Ammon's horn (tissue), 1 donor: ENCODE measurements at regions not wholly inside any gene's neighbourhood (a gene's known extent, or its start where the extent isn't known, plus 50 kb on each side); places are given as distances from the start of the nearest gene placed in this dataset.

Source experiments
- DNase-seq: peaks from one replicate; pipeline ENCODE4 v3.0.0-alpha.2; 2016; ENCODE audit warnings: low spot score

DNA sequence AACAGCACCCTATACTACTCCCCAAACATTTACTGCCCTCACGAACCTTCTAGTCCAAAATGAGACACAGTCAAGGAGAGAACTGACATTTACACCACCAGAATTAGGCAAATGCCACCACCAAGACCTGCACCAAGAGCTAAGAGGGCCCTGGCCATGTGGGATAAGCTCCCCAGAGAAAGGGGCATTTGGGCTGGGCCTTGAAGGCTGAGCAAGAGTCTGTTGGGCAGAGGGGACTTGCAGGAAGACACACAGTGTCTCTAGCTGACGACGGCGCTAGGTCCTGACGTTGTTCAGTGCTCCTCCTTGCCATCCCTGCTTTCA is 326.4 kb upstream of the ZMIZ1 start:
- DNase-seq: no peak

DNA sequence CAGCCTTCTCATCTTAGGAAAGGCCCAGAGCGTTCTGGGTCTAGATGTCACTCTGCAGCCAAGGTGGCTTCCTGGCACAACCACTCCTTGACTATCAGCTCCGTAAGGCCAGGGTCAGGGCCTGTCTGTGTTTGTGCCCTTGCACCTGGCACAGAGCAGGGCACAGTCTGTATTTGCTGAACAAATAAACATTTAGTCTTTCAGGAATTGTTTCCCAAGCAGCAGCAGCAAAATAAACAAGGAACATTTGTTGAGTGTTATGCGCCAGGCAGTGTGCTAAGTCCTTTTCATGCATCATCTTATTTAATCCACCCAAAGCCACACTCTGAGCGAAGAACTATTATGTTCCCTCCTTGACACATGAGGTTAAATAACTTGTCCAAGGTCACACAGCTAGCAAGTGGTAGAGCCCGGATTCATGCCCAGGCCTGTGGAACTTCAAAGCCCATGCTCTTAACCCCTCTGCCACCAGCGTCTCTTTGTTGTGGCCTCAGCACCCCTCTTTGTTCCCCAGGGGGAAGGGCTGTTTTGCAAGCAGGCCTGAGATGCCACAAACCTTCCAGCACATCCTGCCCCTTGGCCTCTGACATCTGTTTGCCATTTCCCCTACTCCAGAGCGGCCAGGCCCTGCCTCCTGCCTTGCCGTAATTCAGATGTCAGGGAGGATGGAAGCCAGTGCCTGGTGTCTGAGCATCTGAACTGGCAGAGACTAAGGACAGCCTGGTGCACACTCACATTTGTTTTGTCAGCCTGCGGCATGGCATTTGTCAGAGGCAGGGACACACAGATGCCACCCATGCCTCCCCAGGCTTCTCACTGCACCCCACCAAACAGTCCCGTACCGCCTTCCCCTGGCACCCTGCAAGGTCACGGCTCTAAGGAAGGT is 325.8 kb upstream of the ZMIZ1 start:
- peak; percentile 27 for DNase-seq

DNA sequence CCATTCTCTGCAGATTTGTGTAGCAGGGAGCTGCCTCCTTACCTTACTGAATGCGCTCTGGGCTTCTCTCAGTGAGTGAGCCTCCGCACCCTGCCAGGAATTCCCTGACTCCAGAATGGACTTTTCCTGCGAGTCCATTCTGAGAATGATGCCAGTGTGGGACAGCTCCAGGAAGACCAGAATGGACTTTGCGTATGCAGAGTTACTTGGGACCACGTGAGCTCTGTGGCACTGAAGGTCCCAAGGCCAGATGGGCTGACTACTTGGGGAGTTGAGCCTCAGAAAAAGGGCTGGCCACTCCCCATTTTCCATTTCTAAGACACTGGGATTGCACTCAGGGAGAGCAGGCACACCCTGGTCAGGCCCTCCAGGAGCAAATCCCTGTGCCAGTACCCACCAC is 324.7 kb upstream of the ZMIZ1 start:
- no peak for DNase-seq

DNA sequence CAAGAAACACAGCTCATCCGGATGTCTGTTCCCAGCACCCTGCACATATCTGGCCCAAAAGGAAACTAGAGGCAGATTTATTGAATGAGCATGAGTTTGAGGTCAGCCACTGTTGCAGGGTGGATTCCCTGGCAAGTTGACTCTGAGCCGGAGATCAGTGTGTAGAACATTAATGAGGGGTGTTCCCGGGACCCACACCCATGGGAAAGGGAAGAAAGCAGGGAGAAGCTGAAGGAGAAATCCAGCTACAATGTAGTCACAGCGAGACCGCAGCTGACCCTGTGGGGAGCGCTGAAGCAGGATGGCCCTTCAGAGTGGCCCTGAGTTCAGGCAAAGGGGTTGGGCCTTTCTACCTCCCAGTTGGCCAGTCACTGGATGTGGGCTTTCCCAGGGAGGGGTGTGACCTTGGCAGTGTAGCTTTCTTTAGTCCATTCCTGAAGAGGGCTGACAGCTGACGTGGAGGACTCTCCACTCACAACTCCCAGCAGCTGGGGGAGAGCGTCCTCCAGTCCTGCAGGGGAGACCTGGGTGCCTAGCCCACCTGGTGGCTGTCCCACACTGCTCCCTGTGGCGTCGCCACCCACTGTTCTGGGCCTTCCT is 324.2 kb upstream of the ZMIZ1 start:
- no peak for DNase-seq

DNA sequence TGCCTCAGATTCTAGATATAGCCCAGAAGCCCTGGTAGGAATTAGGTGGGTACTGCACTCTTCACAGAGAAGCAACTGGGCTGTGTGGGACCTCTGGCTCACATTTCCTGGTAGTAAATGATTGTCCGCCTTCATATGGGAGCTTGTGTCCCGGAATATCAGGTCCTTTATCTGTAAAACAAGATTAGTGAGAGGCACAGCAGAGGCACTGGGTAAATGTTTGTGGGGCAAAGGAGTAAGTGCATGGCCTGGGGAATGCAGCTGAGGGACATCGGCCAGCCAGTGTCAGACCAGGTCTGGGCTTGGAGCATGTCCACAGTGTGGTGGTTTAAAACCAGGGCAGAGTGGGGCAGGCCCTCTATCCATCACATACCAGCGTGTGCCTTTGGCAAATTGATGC is 323.3 kb upstream of the ZMIZ1 start:
- DNase-seq: no peak

DNA sequence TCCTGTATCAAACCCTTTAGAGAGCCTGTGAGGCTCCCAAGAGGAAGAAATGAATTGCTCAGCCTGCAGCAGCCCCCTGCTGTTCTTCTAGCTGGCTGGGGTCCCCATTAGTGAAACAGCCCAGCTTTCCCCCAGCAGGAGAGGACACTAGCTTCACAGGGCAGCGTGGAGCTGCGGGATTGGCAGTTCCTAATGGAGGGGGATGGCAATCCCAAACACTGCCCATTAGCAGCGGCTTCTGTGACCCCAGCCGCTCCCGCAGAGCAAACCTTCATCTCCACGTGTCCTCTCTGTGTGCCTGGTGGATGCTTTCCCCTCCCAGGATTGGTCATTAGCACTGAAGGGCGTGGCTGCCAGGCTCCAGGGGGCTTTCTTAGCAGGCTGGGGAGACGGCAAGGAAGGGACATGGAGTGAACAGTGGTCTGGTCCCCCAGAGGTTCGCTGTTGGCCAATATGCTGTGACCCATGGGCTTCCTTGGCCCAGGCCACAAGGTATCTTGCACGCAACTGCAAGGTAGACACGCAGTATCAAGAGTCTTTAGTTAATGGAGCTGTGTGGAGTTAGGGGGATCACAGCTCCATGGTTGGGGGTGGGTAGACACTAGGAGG is 322.5 kb upstream of the ZMIZ1 start:
- DNase-seq: no peak

DNA sequence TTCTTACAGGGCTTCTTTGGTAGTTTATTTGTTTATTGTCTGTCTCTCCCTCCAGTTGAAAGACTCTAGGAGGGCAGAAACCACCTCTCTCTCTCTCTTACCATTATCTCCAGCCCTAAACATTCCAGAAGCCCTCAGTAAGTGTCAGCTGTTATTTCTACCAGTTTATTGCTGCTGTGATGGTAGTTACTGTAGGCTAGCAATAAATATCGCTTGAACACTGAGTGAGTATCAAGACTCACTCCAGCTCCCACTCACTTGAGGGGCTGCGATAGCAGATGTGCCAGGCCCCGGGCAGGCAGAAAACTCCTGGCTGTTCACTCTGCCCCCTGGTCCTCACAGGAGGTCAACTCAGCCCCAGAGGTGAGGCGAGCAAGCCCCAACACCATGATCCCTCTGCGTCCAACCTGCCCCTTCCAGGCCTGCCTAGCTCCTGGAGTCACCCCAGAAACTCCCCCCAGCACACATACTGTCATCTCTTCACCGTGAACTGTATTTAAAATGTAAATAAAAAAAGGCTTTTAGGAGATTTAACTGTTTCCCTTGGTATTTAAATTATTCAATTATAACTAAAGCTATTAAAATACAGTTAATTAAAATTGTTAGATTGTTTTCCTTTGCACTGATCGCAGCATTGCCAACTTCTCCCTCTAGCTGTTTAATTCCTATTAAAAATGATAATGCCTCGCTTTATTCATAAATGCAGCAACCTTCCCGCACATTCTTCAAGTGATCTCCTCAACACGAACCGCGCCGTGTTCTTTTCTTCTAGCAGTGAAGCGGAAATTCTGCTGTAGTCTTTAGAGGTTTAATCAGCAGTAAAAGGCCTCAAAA is 321.1 kb upstream of the ZMIZ1 start:
- DNase-seq: no peak

DNA sequence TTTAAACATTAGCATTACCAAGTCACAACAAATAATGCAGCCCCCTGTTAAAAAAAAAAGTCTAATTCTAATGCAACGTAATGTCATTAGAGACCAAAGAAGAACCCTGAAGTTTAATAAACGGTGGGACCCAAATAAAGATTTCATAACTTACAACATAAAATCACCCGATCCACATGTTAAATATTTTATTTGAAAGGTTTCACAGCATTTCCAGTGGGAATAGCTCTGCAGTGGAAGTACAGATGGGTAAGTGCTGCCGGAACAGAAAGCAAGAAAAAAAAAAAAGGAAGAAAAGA is 320.6 kb upstream of the ZMIZ1 start:
- no peak for DNase-seq

DNA sequence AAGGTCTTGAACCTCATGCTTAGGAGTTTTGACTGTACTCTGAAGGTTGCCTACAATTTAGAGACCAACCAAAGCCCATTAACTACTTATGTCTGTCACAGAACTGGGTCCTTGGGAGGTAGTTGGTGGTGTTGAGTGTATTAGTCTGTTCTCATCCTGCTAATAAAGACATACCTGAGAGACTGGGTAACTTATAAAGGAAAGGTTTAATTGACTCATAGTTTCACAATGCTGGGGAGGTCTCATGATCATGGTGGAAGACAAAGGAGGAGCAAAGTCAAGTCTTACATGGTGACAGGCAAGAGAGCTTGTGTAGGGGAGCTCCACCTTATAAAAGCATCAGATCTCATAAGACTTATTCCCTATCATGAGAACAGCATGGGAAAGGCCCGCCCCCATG is 319.6 kb upstream of the ZMIZ1 start:
- DNase-seq: no peak

DNA sequence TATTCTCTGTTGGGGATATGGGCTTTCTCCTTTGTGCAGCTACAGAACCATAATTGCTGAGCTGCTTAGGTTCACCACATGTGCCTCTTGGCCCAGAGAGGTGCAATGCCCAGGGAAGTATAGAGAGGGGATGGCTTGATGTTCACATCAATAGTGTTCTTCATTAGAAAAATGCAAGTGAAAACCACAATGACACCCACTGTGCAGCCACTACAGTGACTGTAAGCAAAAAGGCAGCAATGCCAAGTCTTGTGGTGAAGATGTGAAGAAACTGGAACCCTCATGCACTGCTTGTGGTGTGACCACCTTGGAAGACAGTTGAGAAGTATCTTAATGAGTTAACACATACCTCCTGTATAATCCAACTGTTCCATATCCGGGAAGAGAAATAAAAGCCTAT is 318.9 kb upstream of the ZMIZ1 start:
- no peak for DNase-seq

DNA sequence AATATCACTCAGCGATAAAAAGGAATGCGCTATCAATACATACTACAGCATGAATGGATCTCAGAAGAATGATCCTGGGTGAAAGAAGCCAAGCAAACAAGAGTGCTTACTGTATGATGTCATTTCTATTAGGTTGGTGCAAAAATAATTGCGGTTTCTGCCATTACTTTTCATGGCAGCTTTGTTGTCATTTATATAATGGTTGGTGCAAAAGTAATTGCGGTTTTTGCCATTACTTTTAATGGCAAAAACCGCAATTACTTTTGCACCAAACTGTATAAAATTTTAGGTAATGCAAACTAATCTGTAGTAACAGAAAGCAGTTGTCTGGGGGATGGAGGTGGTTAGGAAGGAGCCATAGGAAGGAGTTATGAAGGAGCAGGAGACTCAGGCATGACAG is 318.3 kb upstream of the ZMIZ1 start:
- no peak for DNase-seq

DNA sequence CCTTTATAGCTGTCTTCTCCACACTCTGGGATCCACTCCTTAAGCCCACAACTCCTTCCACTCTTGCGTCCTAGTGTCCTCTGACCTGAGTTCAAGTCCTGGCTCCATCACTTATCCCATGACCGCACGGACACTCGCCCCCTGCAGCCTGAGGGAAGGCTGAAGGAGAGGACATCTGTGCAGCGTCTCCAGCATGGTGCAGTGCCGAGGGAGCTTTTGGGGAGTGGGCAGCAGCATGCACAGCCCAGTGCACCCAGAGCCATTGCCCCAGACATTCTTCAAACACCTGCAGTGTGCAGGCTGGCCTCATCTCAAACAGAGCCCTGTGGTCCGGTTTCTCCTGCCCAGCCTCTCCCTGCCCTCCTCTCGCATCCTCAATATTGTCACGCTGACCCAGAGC is 317.1 kb upstream of the ZMIZ1 start:
- no peak for DNase-seq

DNA sequence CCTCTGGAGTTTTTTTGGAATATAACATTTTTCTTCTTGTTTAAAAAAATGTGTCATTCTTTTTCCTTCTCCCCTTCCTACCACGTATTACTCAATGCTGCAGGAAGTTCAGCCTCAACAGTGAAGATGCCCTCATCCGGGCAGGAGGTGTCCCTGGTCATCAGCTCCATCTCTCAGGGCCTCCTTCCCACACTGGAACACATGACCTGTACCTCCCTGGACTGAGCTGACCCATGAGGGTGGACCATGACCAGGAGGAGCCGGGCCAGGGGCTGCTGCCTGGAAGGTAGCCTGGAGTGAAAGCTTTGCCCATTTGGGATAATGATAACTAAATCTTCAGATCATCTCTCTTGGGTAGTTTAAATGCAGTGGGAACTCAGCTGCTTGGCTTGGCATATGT is 316.5 kb upstream of the ZMIZ1 start:
- DNase-seq: no peak

DNA sequence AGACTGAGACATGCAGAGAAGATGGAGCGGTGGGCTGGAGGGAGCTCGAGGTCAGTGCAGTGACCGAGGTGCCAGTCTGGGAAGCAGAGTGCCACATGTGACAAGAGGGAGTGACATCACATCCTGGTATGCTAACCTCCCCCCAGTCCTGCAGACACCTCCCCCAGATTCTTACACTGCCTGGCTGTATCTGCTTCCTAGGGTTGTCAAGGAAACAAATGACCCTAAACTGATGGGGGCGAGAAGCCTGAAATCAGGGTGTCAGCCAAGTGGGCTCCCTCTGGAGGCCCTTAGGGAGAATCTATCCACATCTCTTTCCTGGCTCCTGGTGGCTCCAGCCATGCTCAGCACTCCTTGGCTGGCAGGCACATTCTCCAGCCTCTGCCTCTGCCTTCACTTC is 316.1 kb upstream of the ZMIZ1 start:
- no peak for DNase-seq

DNA sequence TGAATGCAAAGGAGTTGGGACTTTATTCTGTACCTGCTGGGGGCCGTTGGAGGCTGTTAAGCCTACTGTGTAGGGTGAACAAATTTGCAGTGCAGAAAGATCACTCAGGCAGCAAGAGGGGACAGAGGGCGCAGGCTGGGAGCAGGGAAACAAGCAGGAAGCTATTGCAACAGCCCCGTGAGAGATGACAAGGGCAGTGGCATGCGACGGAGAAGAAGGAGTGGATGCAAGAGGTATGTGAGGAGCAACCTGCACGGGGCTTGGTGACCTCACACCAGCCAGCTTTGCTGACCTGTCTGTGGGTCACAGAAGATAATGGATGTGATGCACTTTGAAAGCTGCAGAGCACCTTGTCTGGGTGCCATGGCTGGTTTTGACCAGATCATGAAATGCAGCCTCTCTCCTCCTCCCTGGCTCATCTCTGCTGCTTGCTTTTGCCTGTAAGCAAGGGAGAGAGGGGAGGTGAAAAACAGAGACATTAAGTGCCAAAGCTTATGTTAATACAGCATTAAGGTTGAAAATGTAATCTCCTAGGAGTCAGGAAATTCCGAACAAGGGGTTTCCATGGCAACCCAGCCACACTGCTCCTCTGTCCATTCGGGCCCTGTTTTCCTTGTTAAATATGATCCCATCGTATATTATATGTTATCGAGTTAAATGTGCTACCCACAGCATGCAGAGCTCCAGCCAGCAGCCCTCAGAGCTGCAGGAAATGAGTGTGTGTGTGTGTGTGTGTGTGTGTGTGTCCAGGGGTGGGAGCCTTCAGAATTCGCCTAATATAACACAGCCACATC is 314.3 kb upstream of the ZMIZ1 start:
- DNase-seq: no peak

DNA sequence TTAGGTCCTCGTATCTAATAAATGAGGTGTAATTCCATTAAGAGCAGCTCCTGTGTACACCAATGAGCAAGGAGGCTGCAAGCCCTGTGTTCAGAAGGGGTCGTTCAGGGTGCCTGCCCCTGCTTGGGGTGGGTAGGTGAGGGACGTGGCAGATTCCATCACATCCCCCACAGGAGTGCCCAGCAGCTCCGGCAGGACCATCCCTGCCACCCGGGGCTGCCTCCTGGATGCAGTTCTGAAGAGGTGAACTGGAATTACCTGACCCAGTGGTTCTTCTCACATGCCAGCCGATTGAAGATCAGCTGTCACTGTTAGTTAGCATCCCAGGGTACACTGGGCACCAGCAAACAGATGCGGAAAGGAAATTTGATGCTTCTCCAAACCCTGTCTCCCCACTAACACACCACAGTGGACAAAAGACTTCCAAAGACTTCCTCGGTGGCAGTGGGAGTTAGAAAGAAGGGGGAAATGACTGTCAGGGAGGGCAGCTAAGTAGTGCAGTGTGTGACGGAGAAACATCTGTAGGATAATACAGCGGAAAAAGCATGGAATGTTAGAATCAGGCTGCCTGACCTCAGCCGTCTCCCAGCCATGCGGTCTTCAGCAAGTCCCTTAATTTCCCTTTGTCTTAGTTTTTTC is 313.6 kb upstream of the ZMIZ1 start:
- no peak for DNase-seq

DNA sequence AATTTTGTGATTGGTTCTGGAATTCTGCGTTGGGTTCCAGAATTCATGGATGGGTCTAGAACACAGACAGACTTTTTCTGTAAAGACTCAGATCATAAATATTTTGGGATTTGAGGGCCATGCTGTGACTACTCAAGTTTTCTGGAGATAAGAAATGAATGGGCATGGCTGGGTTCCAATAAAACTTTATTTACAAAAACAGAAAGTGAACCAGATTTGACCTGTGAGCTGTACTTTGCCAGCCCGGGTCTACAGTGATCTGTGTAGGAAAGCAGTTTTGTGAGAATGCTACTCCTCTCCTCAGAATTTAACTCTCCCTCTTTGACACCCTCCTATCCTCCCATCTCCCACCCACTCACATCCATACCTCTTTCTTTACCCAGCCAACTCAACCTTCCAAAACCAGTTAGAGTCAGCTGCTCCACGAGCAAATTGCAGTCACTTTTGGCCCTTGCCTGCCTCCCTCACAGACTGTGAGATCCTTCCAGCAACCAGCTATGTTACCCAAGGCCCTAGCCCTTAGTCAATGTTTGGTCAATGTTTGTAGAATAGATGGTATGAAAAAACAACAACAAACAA is 312.8 kb upstream of the ZMIZ1 start:
- no peak for DNase-seq

DNA sequence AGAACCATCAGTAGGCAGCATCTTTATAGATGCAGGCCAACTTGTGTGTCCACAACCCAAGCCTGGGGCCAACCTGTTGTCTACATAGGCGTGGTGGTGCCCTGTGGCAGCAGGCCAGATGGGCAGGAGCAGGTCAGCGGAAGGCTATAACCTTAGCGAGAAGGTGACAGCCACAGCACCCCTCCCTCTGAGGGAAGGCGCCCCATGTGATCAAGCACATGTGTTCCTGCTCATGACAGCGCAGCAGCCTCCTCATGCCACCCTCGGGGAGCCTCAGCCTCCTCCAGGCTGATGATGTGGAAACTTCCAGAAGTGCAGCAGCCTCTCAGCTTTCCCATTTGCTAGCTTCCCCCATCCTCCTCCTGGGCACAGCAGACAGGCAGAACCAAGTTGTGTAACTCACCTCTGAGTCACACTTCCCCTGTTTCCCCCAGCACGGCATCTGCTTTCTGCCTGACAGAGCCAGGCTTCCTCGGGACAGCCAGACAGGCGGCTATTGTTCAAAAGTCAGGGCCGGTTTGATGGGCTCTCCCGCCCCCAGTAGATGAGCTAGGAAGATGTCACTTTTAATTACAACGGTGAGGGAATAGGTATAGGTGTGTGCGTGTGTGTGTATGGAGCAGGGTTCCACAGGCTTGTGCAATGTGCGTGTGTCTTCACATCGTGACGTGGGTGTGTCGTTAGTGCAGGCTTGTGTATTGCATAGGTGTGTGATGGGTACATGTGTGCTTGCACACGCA is 312.0 kb upstream of the ZMIZ1 start:
- DNase-seq: peak; percentile 91

DNA sequence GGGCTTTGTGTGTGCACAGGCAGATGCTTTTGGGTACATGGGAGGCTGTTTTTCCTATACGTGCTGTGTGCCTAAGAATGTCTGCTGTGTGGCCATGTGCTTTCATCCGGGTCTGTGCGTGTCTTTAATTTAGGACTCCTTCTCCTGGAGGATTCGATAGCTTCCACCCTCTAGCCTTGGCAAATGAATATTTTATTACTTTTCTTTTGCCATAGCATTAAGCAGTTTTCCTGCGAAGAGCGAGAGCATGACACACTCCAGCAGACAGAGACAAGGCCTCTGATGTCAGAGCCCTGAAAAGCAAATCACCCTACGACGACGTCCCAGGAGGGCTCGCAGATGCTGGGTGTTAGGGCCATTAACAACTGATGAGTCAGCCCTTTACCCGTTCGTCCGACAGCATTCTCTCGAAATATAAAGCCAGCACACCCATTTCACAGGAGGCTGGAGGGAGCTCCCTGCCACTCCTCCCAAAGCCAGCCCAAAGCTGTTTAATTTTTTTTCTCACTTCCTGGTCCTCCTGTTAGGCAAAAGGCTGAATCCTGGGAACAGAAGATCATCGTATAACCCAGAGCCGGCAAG is 311.3 kb upstream of the ZMIZ1 start:
- no peak for DNase-seq

DNA sequence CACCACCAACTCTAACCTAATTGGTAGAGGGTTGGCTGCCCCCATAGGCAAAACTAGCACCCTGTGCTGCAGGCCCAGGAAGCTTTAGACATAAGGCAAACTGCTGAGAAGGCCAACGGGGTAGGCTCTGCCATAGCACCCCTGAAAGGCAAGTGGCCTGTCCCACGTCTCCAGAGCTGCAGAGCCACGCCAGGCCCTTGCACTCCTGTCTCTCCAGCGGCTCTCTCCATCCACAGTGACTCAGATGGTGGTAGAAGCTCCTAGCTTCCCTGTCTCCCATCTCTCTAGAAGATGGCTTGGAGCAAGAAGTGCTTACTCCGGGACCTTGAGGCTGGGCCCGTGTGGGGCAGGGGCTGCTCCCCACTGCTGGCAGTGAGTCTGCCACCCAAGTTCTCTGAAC is 310.6 kb upstream of the ZMIZ1 start:
- DNase-seq: no peak
